HL-60 (cell line): ENCODE measurements at regions not wholly inside any gene's neighbourhood (a gene's known extent, or its start where the extent isn't known, plus 50 kb on each side); places are given as distances from the start of the nearest gene placed in this dataset.

Experiments used
- CTCF ChIP-seq: IDR thresholded peaks from one replicate; pipeline ENCODE4 v1.5.1; 2011; ENCODE audit warnings: low read length, control low read depth, inconsistent platforms; ENCODE audit not compliant: insufficient read depth
- POLR2AphosphoS5 ChIP-seq: IDR thresholded peaks from 2 replicates; pipeline ENCODE4 v1.6.1; 2012; ENCODE audit warnings: low read depth

- no peak for TF ChIP-seq CTCF
- no peak for TF ChIP-seq POLR2AphosphoS5
These were observed 464.7 kb downstream of the EPHA4 start for GRCh38 chr2:221107424-221107823.
